ENCODE measurements at regions not wholly inside any gene's neighbourhood (a gene's known extent, or its start where the extent isn't known, plus 50 kb on each side); places are given as distances from the start of the nearest gene placed in this dataset.

GRCh38 chr18:38241216-38241615, 675.6 kb upstream of the CELF4 start:
- Mint-ChIP-seq H3K4me1 (no peaks in the 10 kb centered on the region), H3K27me3 (ENCODE audit: low read depth in 2 of 2) (no peaks in the 10 kb centered on the region), H3K4me3 (no peak overlapping the region), H3K27ac (no peak overlapping the region), H3K36me3 (no peaks in the 10 kb centered on the region), H3K9me3 (peaks cover 11 to 25% of the 10 kb centered on the region in 2 donors)
- peaks cover 12% of the 10 kb centered on the region for H3K9me3 ChIP-seq (ENCODE audit: control insufficient read depth, insufficient read depth, low read length)
- 95% methylated on average over 6 of the region's 6 CpGs for WGBS (ENCODE audit: insufficient coverage)
- H3K4me3 ChIP-seq (ENCODE audit: low read length), result no peak overlapping the region
- DNase-seq (no peak), ATAC-seq (no peak)
- H3K27ac ChIP-seq (ENCODE audit: low read length), result no peak overlapping the region
- intact Hi-C loops (cut with micrococcal nuclease), result no loop called here
- no peaks in the 10 kb centered on the region for H3K27me3 ChIP-seq (ENCODE audit: control insufficient read depth, insufficient read depth, low read length)
- H3K4me1 ChIP-seq (ENCODE audit: control insufficient read depth, insufficient read depth, low read length), result no peaks in the 10 kb centered on the region
- TF ChIP-seq, protein P1, sequence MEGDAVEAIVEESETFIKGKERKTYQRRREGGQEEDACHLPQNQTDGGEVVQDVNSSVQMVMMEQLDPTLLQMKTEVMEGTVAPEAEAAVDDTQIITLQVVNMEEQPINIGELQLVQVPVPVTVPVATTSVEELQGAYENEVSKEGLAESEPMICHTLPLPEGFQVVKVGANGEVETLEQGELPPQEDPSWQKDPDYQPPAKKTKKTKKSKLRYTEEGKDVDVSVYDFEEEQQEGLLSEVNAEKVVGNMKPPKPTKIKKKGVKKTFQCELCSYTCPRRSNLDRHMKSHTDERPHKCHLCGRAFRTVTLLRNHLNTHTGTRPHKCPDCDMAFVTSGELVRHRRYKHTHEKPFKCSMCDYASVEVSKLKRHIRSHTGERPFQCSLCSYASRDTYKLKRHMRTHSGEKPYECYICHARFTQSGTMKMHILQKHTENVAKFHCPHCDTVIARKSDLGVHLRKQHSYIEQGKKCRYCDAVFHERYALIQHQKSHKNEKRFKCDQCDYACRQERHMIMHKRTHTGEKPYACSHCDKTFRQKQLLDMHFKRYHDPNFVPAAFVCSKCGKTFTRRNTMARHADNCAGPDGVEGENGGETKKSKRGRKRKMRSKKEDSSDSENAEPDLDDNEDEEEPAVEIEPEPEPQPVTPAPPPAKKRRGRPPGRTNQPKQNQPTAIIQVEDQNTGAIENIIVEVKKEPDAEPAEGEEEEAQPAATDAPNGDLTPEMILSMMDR (IDR thresholded peaks at IDR 0.05), result no peak
- H3K36me3 ChIP-seq (ENCODE audit: control insufficient read depth, insufficient read depth, low read length), result no peaks in the 10 kb centered on the region

- Histone ChIP-seq H3K27ac (ENCODE audit: low read length) (no peak overlapping the region), H3K4me1 (ENCODE audit: control insufficient read depth, insufficient read depth, low read length) (no peaks in the 10 kb centered on the region), H3K4me3 (ENCODE audit: low read length) (no peak overlapping the region), H3K36me3 (ENCODE audit: control insufficient read depth, insufficient read depth, low read length) (no peaks in the 10 kb centered on the region), H3K27me3 (ENCODE audit: control insufficient read depth, insufficient read depth, low read length) (no peaks in the 10 kb centered on the region), H3K9me3 (ENCODE audit: control insufficient read depth, insufficient read depth, low read length) (peaks cover 12% of the 10 kb centered on the region)
- TF ChIP-seq, protein P1 (IDR thresholded peaks at IDR 0.05), result no peak
- Mint-ChIP-seq H3K36me3 (no peaks in the 10 kb centered on the region), H3K4me1 (no peaks in the 10 kb centered on the region), H3K27ac (no peak overlapping the region), H3K4me3 (no peak overlapping the region), H3K27me3 (ENCODE audit: low read depth in 2 of 2) (no peaks in the 10 kb centered on the region), H3K9me3 (peaks cover 12 to 23% of the 10 kb centered on the region in 2 donors)
- WGBS (ENCODE audit: insufficient coverage), result 80% methylated on average over 4 of the region's 5 CpGs
- intact Hi-C loops (cut with micrococcal nuclease), result no loop called here
- DNase-seq, result no peak
- ATAC-seq, result no peak
These were observed 674.0 kb upstream of the CELF4 start for GRCh38 chr18:38239606-38240005.

DNA sequence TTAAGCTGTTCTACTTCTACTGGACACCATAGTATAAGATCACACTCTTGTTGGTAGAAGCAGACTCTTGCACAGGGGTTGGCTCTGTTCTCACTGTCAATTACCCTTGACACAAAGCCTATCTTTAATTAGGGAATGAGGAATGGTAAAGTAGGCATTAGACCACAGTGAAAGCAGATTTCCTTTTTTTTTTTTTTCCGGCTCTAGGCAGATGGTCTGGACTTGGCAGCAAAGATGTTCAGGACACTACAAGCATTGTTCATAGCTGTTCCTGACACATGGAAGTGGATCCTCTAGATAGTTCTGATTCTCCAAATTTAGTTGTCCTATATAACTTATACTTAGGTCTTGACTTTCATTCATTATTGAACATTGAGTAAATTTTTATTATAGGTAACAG, 672.2 kb upstream of the CELF4 start:
- Mint-ChIP-seq H3K4me1 (no peaks in the 10 kb centered on the region), H3K27me3 (ENCODE audit: low read depth in 2 of 2) (no peaks in the 10 kb centered on the region), H3K9me3 (peaks cover 13 to 21% of the 10 kb centered on the region in 2 donors), H3K4me3 (no peak overlapping the region), H3K36me3 (no peaks in the 10 kb centered on the region), H3K27ac (no peak overlapping the region)
- H3K27ac ChIP-seq (ENCODE audit: low read length), result no peak overlapping the region
- no peaks in the 10 kb centered on the region for H3K36me3 ChIP-seq (ENCODE audit: control insufficient read depth, insufficient read depth, low read length)
- H3K27me3 ChIP-seq (ENCODE audit: control insufficient read depth, insufficient read depth, low read length), result no peaks in the 10 kb centered on the region
- WGBS (ENCODE audit: insufficient coverage), result 56% methylated on average over 1 of the region's 1 CpG
- no peaks in the 10 kb centered on the region for H3K4me1 ChIP-seq (ENCODE audit: control insufficient read depth, insufficient read depth, low read length)
- TF ChIP-seq, protein P1 (IDR thresholded peaks at IDR 0.05), result no peak
- intact Hi-C loops (cut with micrococcal nuclease), result no loop called here
- ATAC-seq (no peak), DNase-seq (no peak)
- peaks cover 8% of the 10 kb centered on the region for H3K9me3 ChIP-seq (ENCODE audit: control insufficient read depth, insufficient read depth, low read length)
- H3K4me3 ChIP-seq (ENCODE audit: low read length), result no peak overlapping the region

- Mint-ChIP-seq H3K27me3 (ENCODE audit: low read depth in 2 of 2) (no peaks in the 10 kb centered on the region), H3K9me3 (peaks cover 16 to 18% of the 10 kb centered on the region in 2 donors)
- intact Hi-C loops (cut with micrococcal nuclease), result no loop called here
These were observed 656.0 kb upstream of the CELF4 start for GRCh38 chr18:38221476-38222100.

More at GRCh38 chr18:38221476-38222100, 656.0 kb upstream of the CELF4 start:
- H3K4me1 Mint-ChIP-seq, result no peaks in the 10 kb centered on the region
- no peaks in the 10 kb centered on the region for H3K36me3 Mint-ChIP-seq
- Histone ChIP-seq H3K9me3 (ENCODE audit: control insufficient read depth, insufficient read depth, low read length) (no peaks in the 10 kb centered on the region), H3K4me3 (ENCODE audit: low read length) (no peak overlapping the region), H3K27ac (ENCODE audit: low read length) (no peak overlapping the region), H3K36me3 (ENCODE audit: control insufficient read depth, insufficient read depth, low read length) (no peaks in the 10 kb centered on the region), H3K4me1 (ENCODE audit: control insufficient read depth, insufficient read depth, low read length) (no peaks in the 10 kb centered on the region), H3K27me3 (ENCODE audit: control insufficient read depth, insufficient read depth, low read length) (no peaks in the 10 kb centered on the region)
- 89% methylated on average over 7 of the region's 7 CpGs for WGBS (ENCODE audit: insufficient coverage)
- no peak overlapping the region for H3K4me3 Mint-ChIP-seq
- no peak overlapping the region for H3K27ac Mint-ChIP-seq
- TF ChIP-seq, protein P1 (IDR thresholded peaks at IDR 0.05), result no peak
- ATAC-seq, result no peak
- DNase-seq, result no peak
